ENCODE measurements at regions not wholly inside any gene's neighbourhood (a gene's known extent, or its start where the extent isn't known, plus 50 kb on each side); places are given as distances from the start of the nearest gene placed in this dataset.

DNA sequence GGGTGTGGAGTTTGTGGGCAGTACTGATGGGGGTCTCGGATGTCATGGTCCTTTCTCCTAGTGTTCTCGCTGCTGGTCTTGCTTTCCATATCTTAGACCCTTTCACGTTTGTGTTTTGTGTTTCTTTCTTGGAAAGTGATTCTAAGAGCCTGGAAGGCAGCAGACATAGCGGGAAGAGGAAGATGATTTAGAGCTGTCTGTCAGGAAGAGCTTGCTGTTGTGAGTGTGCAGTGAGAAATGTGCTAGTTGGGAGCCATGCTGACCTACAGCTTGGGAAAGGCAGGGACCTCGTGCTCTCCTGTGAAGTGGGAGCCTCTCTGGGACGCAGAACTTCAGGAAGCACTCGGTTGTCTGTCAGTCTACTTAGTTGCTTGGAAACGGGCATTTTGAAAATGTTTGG, 122.2 kb downstream of the ZNF518B start:
- DNase-seq (ENCODE audit: low spot score): no peak

DNA sequence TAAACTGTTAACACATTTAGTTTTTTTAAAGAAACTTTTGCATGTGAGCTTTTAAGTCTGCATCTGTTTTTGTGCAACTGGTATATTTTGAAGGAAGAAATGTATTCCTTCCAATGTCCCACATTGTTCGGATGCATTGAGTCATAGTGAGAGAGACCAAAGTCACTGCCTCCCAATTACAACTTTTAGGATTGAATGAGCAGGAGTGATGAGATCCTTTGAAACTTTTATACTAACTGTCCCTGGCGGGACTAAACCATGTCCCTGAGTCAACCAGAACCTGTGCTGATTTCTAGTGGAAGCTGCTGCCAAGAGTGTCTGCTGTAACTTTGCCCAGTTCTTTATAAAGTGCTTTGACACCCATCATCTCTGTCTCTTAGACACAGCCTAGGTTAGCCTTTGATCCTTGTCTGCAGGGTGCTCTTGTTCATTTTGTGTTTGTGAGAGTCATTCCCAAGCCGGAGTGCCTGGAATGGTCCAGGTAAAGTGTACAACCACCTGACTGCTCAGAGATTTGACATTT, 122.7 kb downstream of the ZNF518B start:
- no peak for DNase-seq (ENCODE audit: low spot score)

DNA sequence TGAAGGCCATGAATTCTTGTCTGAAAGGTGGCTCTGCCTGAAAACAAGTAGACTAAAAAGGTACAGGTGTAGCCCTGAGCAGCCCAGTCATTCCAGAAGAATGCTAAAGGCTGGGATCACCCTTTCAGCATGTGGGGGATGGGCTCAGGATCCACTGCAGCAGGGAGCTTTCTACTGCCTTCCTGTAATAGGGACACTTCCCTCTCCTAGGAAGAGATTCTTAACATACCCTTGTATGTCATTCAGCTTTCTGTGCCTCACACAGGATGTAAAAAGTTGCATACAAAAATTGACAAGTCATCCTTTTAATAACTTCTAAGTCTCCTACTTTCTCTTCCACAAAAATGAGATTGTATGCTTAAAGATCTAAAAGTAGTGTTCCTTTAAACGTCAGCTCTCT, 123.3 kb downstream of the ZNF518B start:
- DNase-seq (ENCODE audit: low spot score): no peak

DNA sequence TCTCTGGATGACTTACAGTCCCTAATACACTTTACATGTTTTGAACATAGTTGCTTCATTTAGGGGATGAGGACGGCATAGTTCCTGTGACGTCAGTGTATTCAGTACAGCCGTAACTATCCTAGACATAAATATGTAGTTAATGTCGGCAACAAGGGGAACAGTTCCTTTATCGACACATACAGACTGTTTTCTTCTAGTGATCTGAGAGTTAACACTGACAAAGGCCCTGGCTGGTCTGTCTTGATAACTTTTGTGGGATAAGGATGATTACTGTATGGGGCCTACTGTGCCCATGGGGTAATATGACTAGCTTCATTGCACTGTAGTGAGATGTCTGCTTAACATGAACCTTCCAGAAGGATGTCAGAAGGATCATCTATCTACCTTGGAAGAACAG, 131.2 kb downstream of the ZNF518B start:
- no peak for DNase-seq (ENCODE audit: low spot score)

DNA sequence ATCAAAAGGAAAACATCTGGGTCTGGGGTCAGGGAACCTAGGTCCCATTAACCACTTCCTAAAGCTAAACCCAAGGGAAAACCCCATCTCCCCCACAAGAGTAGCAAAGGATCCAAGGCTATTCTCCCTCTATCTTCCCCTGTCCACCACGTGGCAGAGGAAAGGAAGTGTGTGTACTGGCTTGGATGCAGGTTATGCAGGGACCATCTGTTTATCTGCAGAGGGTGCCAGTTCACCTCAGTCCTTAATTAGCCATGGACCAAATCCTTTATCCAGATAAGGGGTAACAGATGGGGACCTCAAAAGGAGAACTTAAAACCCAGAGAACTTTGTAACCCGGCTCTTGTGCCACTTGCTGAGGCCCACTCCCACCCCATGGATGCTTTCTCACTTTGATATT, 135.3 kb downstream of the ZNF518B start:
- no peak for DNase-seq (ENCODE audit: low spot score)

DNA sequence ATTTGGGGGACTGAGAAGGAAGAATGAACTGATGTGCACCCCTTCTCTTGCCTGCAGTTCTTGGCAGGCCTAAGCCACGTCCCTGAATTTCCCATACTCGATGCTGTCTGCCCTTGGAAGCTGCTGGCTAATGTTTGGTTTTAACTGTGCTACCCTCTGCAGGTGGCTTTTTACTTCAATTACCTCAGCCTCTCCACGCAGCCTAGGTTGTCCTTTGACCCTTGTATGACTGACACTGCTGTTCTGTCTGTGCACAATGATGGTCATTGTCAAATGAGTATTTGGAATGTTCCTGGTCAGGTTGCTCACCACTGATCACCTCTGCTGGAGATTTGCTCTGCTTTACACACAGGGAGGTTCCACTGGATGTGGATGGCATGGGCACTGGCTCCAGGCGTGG, 137.1 kb downstream of the ZNF518B start:
- DNase-seq (ENCODE audit: low spot score): no peak

DNA sequence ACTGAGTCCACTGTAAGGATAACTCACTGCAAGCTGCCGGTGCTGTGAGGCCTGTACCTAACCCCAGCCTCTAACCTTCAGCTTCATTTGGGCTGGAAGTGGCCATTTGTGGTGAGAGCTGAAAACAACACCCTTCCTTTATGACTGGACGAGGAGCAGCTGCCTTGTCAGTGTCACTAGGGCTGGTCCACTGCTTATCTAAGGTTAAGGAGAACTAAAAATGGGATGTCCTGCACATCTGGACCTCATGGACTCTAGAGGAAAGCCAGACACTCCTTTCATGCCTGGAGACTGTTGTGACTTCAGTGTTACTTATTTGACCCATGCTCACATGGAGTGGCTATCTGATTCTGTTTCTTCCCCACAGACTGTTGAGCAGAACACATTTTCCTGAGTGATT, 139.9 kb downstream of the ZNF518B start:
- no peak for DNase-seq (ENCODE audit: low spot score)

DNA sequence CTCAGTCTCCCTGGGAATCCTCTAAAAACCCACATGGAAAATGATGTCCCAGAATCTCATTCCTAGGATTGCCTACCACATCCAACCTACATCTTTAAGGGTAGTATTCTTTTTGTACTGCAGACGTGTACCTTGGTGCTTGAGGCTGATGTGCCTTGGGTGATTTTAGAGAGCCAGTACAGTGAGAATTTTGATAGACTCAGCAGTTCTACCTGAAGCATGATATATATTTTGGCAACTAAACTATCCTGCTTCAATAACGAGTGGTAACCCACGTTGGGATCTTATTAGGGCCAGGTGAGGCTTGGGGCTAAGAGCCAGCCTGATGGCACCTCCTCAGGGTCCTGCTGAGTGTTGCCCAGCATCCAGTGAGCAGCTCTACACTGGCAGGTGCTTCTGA, 140.4 kb downstream of the ZNF518B start:
- DNase-seq (ENCODE audit: low spot score): no peak

DNA sequence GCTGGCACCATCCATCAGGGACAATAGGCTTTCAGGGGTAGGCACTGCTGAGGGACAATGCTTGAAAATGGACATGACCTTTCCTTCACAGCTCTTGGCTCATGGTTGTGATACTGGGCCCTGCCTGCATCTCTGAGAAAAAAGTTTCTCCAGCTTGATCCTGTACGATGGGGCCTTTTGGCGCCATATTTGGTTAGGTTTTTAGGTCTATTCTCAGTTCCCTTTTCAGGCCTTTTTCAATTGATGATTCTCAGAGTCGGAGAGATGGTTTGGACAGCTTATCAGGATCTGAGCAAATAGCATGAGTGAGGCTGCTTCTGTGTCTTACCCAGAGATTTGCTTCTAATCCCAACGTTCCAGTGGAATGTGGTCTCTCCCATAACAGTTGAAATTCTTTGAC, 141.6 kb downstream of the ZNF518B start:
- no peak for DNase-seq (ENCODE audit: low spot score)

DNA sequence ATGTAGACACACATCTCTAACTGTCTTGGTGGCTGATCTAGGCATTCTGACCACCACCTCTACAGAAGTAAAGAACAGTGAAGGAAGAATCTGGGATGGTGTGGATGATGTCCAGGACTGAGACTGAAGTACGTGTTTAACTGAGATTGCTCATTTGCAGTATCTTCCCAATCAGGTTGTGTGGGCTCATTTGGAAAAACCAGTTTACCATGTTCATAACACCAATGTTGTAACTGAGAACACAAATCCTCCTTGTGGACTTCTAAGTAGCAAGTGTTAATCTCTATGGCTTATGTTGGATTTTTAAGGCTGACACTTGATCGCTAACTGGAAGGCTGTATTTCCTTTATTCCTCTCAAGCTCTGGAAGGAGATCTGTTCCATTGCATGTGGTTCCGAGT, 144.7 kb downstream of the ZNF518B start:
- no peak for DNase-seq (ENCODE audit: low spot score)

DNA sequence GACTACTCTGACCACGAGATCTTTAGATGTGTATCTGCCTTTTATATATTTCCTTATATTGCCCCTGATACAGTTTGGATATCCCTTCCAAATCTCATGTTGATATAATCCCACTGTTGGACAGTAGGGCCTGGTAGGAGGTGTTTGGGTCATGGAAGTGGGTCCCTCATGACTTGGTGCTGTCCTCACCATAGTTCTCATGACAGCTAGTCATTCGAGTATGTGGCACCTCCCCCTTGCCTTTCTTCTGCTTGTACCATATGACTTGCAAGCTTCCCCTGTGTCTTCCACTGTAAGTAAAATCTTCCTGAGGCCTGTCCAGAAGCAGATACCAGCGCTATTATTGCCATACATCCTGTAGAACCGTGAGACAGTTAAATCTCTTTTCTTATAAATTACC, 145.3 kb downstream of the ZNF518B start:
- DNase-seq (ENCODE audit: low spot score): no peak

DNA sequence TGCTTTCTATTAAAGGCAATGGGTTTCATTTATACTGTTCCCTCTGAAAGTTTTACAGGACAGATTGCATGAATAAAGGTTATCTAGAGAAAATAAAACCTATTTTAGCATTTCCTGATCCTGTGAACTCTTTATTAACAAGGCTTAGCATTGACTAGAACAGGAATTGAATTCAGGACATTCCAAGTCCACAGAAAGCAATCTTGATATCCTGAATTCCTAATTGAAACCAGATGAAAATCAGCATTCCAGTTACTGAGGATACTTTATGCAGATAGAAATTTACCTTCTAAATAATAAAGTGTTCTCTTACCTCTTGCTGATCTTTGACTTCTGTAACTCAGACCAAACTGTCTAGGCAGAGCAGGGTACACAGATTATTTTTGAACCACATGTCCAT, 151.4 kb downstream of the ZNF518B start:
- DNase-seq (ENCODE audit: low spot score): peak; percentile 24

DNA sequence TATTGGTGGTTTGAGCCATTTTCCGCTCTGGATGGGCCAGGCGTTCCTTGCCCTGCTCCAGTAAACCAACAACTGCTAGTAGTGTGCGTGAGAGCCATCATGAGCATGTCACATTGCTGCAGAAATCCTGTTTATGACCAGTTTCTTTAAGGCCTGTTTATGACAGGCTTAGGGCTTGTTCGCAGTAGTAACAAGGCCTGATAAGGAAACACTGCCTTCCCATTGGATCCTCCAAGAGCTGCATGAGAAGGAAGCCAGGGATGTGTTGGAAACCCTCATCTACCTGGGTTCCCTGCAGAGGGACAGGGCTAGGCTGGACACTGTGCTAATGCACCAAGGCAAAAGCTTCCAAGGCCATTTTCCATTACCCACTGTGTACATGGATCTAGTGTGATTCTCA, 153.9 kb downstream of the ZNF518B start:
- DNase-seq (ENCODE audit: low spot score): no peak

DNA sequence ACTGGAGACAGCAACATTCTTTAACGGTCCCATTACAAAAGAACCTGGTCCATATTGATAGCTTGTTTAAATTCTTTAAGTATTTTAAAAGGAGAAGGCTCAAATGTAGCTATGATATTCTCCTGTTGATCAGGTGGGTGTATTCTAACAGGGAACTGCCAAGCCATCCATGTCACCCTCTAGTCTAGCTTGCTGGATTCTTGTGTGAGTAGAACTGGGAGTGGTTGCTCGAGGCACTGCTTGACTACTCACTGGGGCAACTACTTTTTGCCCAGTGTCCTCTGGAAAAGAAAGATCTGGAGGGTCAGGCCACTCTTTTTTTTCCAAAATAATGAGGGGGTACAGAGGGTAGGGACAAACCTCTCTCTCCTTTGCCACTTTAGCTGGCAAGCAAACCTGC, 155.1 kb downstream of the ZNF518B start:
- DNase-seq (ENCODE audit: low spot score): no peak

DNA sequence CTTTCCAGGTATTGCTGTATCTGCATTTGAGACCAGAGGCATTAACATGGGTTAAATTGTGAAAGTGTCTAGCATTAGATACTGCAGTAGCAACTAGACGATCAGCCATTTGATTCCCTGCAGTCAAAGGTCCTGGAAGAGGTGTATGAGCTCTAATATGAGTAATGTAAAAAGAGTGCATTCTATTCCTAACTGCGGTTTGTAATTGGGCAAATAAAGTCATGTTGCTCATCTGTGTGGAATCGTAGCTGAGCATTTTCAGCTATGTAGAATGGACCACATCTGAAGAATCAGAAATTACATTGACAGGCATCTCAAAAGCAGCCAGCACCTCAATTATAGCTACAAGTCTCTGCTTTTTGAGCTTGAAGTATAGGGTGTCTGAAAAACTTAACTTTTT, 157.6 kb downstream of the ZNF518B start:
- DNase-seq (ENCODE audit: low spot score): no peak

DNA sequence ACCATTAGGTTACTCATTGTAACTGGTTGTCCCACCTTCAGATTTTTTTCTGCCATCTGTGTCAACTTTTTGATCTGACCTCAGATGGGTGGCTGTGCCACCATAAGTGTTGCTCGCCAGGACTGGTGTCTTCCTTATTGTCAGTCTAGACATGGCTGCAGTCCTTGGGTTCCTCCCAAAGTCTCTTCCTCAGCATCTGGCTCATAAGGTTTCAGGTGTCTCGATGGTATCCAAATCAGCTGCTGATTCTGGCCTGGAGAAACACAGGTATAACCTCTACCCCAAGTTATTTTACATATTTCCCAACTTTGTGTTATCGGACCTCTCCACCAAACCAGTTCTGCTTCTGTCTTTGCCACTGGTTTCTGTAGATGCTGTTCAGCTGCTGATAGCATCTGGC, 158.5 kb downstream of the ZNF518B start:
- no peak for DNase-seq (ENCODE audit: low spot score)

DNA sequence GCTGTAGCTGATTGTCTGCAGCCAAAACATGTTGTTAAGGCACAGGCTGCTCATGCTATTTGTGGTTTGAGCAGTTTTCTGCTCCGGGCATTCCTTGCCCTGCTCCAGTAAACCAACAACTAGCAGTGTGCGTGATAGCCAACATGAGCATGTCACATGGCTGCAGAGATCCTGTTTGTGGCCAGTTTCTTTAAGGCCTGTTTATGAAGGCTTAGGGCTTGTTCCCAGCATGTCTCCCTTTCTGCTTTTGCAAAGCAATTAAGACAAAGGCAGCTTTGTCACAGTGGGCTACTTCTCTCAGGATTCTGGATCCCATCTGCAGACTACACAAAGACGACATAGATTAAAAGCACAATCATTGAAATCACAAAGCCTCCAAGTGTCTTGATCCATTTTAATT, 160.5 kb downstream of the ZNF518B start:
- peak; percentile 47 for DNase-seq (ENCODE audit: low spot score)

DNA sequence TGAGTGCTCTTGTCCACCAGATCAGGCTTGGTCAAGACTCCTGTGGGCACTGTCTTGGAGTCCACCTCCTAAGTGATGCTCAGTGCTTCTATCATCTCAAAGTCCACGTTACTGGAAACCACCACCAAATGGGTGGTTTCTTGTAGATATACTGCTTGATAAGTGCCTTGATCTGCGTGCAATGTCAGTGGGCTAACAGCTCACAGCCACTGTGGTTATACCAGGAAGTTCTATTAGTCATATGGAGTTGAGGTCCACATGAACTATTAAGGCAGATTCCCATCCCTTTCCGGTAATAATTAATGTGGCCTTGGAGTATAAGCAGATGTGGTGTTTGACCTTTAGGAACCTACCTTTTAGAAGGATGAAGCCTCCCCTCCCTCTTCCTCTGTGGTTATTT, 161.9 kb downstream of the ZNF518B start:
- DNase-seq (ENCODE audit: low spot score): no peak

DNA sequence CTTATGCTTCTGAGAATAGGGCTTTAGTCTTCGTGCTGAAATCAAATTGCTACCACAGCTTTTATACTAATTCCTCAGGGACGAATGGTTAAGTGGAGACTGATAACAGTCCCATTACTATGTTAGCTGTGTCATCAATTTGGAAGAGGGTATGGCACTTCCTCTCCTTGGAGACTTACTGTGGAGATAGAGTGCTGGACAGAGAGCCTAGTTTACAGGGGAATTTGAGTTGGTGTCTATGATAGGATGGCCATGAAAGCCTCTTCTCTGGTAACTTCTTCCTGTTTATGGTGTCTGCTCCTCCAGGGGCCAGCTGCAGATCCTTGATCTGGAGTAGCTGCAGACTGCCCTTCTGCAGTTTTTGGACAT, 167.7 kb downstream of the ZNF518B start:
- peak; percentile 18 for DNase-seq (ENCODE audit: low spot score)

DNA sequence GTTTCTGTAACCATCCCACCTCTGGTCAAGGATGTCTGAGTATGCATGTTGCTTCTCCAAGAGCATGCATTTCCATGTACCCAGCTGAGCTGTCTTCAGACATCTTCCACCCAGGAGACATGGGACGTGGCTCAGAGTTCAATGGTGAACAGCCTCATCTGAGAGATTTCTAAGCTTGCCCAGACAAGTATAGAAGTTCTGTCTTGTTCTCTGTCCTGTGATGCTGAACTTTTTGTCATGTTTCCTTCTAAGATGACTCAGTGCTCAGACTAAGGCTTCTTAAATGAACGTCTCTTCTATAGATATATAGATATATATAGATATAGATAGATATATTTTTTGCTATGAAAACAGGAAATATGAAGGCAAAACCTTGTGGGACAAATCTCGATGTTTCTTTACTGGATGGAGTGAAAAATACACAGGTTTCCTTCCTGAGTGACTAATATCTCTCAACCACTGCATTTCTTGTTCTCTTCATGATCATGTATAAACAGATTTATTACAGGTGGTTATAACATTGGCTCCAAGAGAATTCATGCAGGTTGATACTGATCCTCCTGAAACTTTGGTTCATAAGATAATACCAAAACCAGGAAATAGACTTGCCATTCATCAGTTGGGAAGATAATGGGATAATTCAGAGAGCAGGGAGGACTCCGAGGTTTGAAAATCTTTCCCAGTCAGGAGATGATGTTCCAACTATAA, 168.2 kb downstream of the ZNF518B start:
- peak; percentile 5 for DNase-seq (ENCODE audit: low spot score)

DNA sequence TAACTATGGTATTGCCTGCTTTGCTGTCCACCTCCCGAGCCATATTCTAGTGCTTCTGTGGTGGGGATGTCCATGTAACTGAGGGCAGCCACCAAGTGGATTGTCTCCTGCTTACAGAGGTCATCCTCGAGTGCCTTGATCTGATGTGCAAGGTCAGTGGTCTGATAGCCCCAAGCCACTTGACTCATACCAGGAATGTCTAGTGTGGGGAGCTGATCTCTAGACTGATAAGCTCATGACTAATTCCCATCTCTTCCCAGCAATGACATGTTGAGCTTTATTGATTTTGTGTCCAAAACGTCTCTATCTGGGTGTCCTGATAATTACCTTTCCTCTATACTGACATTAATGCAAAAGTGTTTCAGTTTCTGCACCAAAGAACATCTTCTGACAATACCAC, 168.4 kb upstream of the WDR1 start:
- DNase-seq (ENCODE audit: low spot score): no peak

DNA sequence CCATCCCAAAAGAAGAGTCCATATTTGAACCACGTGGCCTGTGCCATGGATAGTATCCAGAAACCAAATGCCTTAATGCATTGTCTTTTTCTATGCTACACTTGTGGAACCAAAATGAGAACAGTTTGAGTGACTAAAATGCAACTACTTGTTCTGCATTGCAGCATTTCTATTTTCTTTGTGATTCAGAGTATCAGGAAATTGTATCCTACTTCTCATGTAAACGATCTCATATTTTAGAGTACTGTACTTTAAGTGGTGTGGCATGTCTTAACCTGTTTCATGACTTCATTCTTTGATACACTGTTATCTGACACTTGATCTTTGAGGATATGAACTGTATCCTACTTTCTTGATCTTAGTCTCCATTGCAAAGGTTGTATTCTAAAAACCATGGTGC, 167.2 kb upstream of the WDR1 start:
- no peak for DNase-seq (ENCODE audit: low spot score)

DNA sequence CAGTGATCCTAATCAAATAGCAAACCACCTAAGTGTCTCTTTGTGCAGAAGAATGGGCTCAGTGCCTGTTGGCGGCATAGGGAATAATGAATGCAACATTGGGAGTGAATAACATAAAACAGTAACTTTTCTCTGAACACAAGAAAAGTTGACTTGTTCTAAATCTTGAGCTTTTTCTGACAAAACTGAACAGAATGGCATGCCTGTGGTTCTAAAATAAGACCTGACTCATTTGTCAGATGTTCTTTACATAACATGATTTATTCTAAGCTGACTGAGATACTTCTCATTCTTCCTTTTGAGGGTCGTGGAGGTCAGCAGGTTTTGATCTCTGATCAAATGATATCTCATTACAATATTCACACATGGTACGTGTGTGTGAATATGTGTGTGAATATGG, 165.4 kb upstream of the WDR1 start:
- peak; percentile 53 for DNase-seq (ENCODE audit: low spot score)

DNA sequence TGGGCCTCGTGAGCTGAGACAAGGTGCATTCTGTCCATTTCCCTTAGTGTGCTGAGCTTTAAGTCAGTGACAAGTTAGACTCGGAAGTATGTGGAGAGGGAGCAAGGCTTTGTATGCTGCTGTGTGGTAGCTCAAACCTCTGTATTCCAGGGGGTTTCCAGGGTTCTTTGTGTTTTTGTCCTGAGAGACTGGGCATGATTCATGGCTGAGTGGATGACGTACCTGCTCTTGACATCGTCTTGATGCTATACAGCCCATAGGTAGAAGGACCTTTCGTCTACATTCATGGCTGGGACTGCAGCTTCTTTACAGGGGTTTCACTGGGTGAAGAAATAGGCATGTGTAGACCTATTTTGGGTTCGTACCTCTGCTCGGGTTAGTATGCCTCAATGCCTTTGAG, 162.7 kb upstream of the WDR1 start:
- DNase-seq (ENCODE audit: low spot score): no peak

DNA sequence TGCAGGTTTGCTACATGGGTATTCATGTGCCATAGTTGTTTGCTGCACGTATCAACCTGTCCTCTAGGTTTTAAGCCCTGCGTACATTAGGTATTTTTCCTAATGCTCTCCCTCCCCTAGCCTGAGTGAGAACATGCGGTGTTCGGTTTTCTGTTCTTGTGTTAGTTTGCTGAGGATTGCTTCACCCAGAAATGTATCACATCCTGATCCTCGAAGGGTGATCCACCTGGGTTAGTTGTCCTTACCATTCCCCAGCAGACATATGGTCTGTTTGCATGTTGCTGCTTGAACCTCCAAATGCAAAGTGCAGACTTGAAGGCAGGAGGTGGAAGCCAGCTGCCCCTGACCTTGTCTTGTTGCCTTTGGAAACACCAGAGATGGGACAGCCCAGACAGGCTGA, 161.5 kb upstream of the WDR1 start:
- DNase-seq (ENCODE audit: low spot score): no peak
